Islet of Langerhans (tissue), 1 donor: ENCODE measurements at regions not wholly inside any gene's neighbourhood (a gene's known extent, or its start where the extent isn't known, plus 50 kb on each side); places are given as distances from the start of the nearest gene placed in this dataset.

Source experiments
- FAIRE-seq: peaks from one replicate; lab custom pipeline; 2011; peaks lifted over from hg19 to GRCh38; lab: Jason Lieb, UNC

- no peak for FAIRE-seq
These were observed 173.2 kb upstream of the CDH10 start for GRCh38 chr5:24817966-24818365.

GRCh38 chr5:24816206-24816605 lies 171.4 kb upstream of the CDH10 start:
- no peak for FAIRE-seq

- FAIRE-seq = no peak
These were observed 160.5 kb upstream of the CDH10 start for GRCh38 chr5:24805230-24805629.

GRCh38 chr5:24804221-24804681 lies 159.5 kb upstream of the CDH10 start:
- FAIRE-seq = no peak

- FAIRE-seq = no peak
These were observed 146.5 kb upstream of the CDH10 start for GRCh38 chr5:24791326-24791725.

GRCh38 chr5:24789611-24790351 lies 145.0 kb upstream of the CDH10 start:
- FAIRE-seq = no peak

GRCh38 chr5:24788829-24789514 lies 144.2 kb upstream of the CDH10 start:
- no peak for FAIRE-seq

GRCh38 chr5:24786108-24786507 lies 141.3 kb upstream of the CDH10 start:
- FAIRE-seq = no peak

GRCh38 chr5:24783596-24783995 lies 138.8 kb upstream of the CDH10 start:
- no peak for FAIRE-seq

GRCh38 chr5:24777392-24777791 lies 132.6 kb upstream of the CDH10 start:
- FAIRE-seq = no peak

- FAIRE-seq = no peak
These were observed 128.5 kb upstream of the CDH10 start for GRCh38 chr5:24773261-24773660.

- no peak for FAIRE-seq
These were observed 122.3 kb upstream of the CDH10 start for GRCh38 chr5:24767086-24767485.

GRCh38 chr5:24765219-24765618 lies 120.4 kb upstream of the CDH10 start:
- FAIRE-seq = no peak

GRCh38 chr5:24750355-24750754 lies 105.6 kb upstream of the CDH10 start:
- FAIRE-seq = no peak

- no peak for FAIRE-seq
These were observed 104.9 kb upstream of the CDH10 start for GRCh38 chr5:24749701-24750100.

GRCh38 chr5:24747327-24747726 lies 102.5 kb upstream of the CDH10 start:
- no peak for FAIRE-seq

GRCh38 chr5:24742334-24742733 lies 97.6 kb upstream of the CDH10 start:
- FAIRE-seq = no peak

- no peak for FAIRE-seq
These were observed 92.4 kb upstream of the CDH10 start for GRCh38 chr5:24737163-24737562.

GRCh38 chr5:24735284-24735683 lies 90.5 kb upstream of the CDH10 start:
- FAIRE-seq = no peak

- no peak for FAIRE-seq
These were observed 87.4 kb upstream of the CDH10 start for GRCh38 chr5:24732184-24732583.

GRCh38 chr5:24720743-24721142 lies 76.0 kb upstream of the CDH10 start:
- FAIRE-seq = no peak

GRCh38 chr5:24714746-24715145 lies 70.0 kb upstream of the CDH10 start:
- no peak for FAIRE-seq

- no peak for FAIRE-seq
These were observed 68.2 kb upstream of the CDH10 start for GRCh38 chr5:24712947-24713346.

- FAIRE-seq = no peak
These were observed 67.3 kb upstream of the CDH10 start for GRCh38 chr5:24712047-24712446.
